Endothelial cell of umbilical vein (primary cell): ENCODE measurements at regions not wholly inside any gene's neighbourhood (a gene's known extent, or its start where the extent isn't known, plus 50 kb on each side); places are given as distances from the start of the nearest gene placed in this dataset.
A peak's percentile ranks its signal among the peaks of the same experiment; 100 is the strongest.

Source experiments
- BruUV-seq: library from RNA; stranded (reverse); fragments of 400-500 nt; replicated peaks from 2 replicates; lab custom pipeline; 2021; lab: Mats Ljungman, UMichigan
- CTCF ChIA-PET: fragments of 300-600, 350-600 bp; sonication (Branson Sonifier 250); formaldehyde crosslinking; loops from one replicate; lab custom pipeline; 2021; ENCODE audit warnings: antibody characterized with exemption, inconsistent platforms; lab: Charles Lee
- POLR2A ChIA-PET: fragments of 300-600, 350-600 bp; sonication (Branson Sonifier 250); formaldehyde crosslinking; loops from one replicate; lab custom pipeline; 2021; ENCODE audit warnings: antibody characterized with exemption, inconsistent platforms; lab: Charles Lee
- DNase-seq: peaks from one replicate; pipeline ENCODE4 v3.0.0-alpha.2; 2011; ENCODE audit warnings: low read depth, low spot score
- FAIRE-seq: peaks from 2 replicates; lab custom pipeline; 2011; peaks lifted over from hg19 to GRCh38; lab: Jason Lieb, UNC
- H2AFZ ChIP-seq: 2 replicates; pipeline ENCODE4 v1.6.0; 2012; ENCODE audit warnings: low read depth, low read length, control low read depth, inconsistent platforms
- H3K27ac ChIP-seq: 2 replicates; pipeline ENCODE4 v1.5.1; 2011; ENCODE audit warnings: low read depth, mild to moderate bottlenecking, control low read depth, low read length, moderate library complexity; ENCODE audit not compliant: insufficient read depth
- H3K27me3 ChIP-seq, 2 experiments: 2 replicates each; pipeline versions ENCODE4 v1.6.0 to v1.6.1; 2011; ENCODE audit warnings: low read length in 2 of 2, mixed read lengths in 1 of 2; ENCODE audit not compliant: control insufficient read depth in 2 of 2, insufficient read depth in 2 of 2
- H3K36me3 ChIP-seq, 2 experiments: 2 replicates in 1 of 2; 3 replicates in 1 of 2; pipeline ENCODE4 v1.5.1; 2011; ENCODE audit warnings: low read length in 2 of 2, mild to moderate bottlenecking in 1 of 2, moderate library complexity in 1 of 2; ENCODE audit not compliant: control insufficient read depth in 2 of 2, insufficient read depth in 2 of 2; ENCODE audit errors: extremely low read depth in 1 of 2
- H3K4me1 ChIP-seq: 3 replicates; pipeline ENCODE4 v1.5.1; 2011; ENCODE audit warnings: mild to moderate bottlenecking, low read length; ENCODE audit not compliant: control insufficient read depth, insufficient read depth; ENCODE audit errors: extremely low read depth
- H3K4me2 ChIP-seq: 2 replicates; pipeline ENCODE4 v1.6.1; 2011; ENCODE audit warnings: low read length, control low read depth, mixed read lengths; ENCODE audit not compliant: insufficient read depth
- H3K4me3 ChIP-seq, 3 experiments: fragments of 200-600 bp in 1 of 3; sonication (generic), shearing (Covaris generic) in 1 of 3; replicated peaks in 1 of 3; 2 replicates each; pipeline ENCODE4 v1.5.1; 2011 to 2016; ENCODE audit warnings: control low read depth in 3 of 3, low read length in 3 of 3, mild to moderate bottlenecking in 2 of 3, inconsistent platforms in 1 of 3, low read depth in 1 of 3, moderate library complexity in 1 of 3; ENCODE audit not compliant: insufficient read depth in 1 of 3
- H3K79me2 ChIP-seq: 2 replicates; pipeline ENCODE4 v1.6.0; 2012; ENCODE audit warnings: low read length, inconsistent platforms; ENCODE audit not compliant: control insufficient read depth, insufficient read depth
- H3K9ac ChIP-seq: replicated peaks from 2 replicates; pipeline ENCODE3; 2011; ENCODE audit warnings: low read length, control low read depth; ENCODE audit not compliant: insufficient read depth; ENCODE audit errors: extremely low read depth
- H3K9me1 ChIP-seq: replicated peaks from 3 replicates; pipeline ENCODE4 v1.6.0; 2011; ENCODE audit warnings: mild to moderate bottlenecking, low read length; ENCODE audit not compliant: control insufficient read depth, insufficient read depth; ENCODE audit errors: extremely low read depth
- H3K9me3 ChIP-seq: replicated peaks from 2 replicates; pipeline ENCODE4 v1.5.1; 2012; ENCODE audit warnings: low read length, inconsistent platforms; ENCODE audit not compliant: control insufficient read depth, insufficient read depth
- H4K20me1 ChIP-seq: replicated peaks from 2 replicates; pipeline ENCODE3; 2011; ENCODE audit warnings: mild to moderate bottlenecking, low read length; ENCODE audit not compliant: control insufficient read depth, insufficient read depth; ENCODE audit errors: extremely low read depth
- CTCF ChIP-seq, 2 donors: IDR thresholded peaks; 1 replicate in 1 of 2; 2 replicates in 1 of 2; pipeline ENCODE4 v1.5.1; 2011; ENCODE audit warnings: low read length in 2 of 2, mild to moderate bottlenecking in 2 of 2, moderate library complexity in 2 of 2, control low read depth in 1 of 2, inconsistent platforms in 1 of 2, low read depth in 1 of 2; ENCODE audit not compliant: insufficient read depth in 1 of 2; ENCODE audit errors: extremely low read depth in 1 of 2
- EZH2 ChIP-seq: IDR thresholded peaks from 2 replicates; pipeline ENCODE4 v1.6.1; 2012; ENCODE audit warnings: borderline replicate concordance, low read depth, mild to moderate bottlenecking, moderate library complexity, low read length, inconsistent platforms; ENCODE audit not compliant: severe bottlenecking
- FOS ChIP-seq: IDR thresholded peaks from 2 replicates; pipeline ENCODE4 v1.6.1; 2011; ENCODE audit warnings: mild to moderate bottlenecking, low read length, moderate library complexity, borderline replicate concordance; ENCODE audit not compliant: insufficient read depth
- GATA2 ChIP-seq: IDR thresholded peaks from 2 replicates; pipeline ENCODE4 v1.7.0; 2011; ENCODE audit warnings: low read depth, mild to moderate bottlenecking, moderate library complexity, mixed read lengths, low read length; ENCODE audit not compliant: insufficient read length, insufficient read depth
- JUN ChIP-seq: IDR thresholded peaks from 2 replicates; pipeline ENCODE4 v1.6.1; 2011; ENCODE audit warnings: borderline replicate concordance, low read depth; ENCODE audit not compliant: insufficient read length, insufficient read depth
- MYC ChIP-seq: IDR thresholded peaks from one replicate; pipeline ENCODE4 v1.6.1; 2011; ENCODE audit warnings: mild to moderate bottlenecking, low read depth, low read length
- POLR2A ChIP-seq: IDR thresholded peaks from 2 replicates; pipeline ENCODE4 v1.6.1; 2012; ENCODE audit warnings: low read depth, mild to moderate bottlenecking, control low read depth, low read length
- POLR2AphosphoS5 ChIP-seq: IDR thresholded peaks from 2 replicates; pipeline ENCODE4 v1.6.1; 2012; ENCODE audit warnings: low read depth, mild to moderate bottlenecking, control low read depth, low read length, moderate library complexity; ENCODE audit not compliant: insufficient read depth
- dilution Hi-C: fragments of 300-500 bp; cut with MboI; formaldehyde crosslinking; loops from one replicate; pipeline ENCODE4 v1.15.0; 2019; ENCODE audit warnings: low sequenced_read_pairs; ENCODE audit not compliant: extremely low pct_ligation_motif_present
- intact Hi-C: fragments of 100-400 bp; cut with micrococcal nuclease; formaldehyde crosslinking; loops from one replicate; pipeline ENCODE4 v1.10.0; 2022
- TF ChIP-seq, protein P1 (sequence below): IDR thresholded peaks from 2 replicates; pipeline ENCODE4 v1.6.1; 2011; ENCODE audit not compliant: insufficient read depth, insufficient read length

DNA sequence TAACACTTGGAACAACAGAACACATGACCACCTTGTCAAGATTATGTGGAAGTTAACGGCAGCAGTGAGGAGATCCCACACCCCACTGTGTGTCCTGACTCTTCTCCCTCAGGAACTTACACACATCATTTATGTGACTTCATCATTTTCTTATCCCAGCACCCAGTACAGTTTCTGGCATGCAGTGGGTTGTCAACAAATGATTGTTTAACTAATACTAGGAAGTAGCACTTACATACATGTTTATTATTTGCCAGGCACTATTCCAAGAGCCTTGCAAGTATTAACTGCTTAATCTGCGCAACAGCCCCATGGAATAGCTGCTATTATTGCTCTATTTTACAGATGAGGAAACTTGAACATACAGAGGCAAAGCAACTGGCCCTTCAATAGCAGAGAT is 391.5 kb downstream of the TXNL1 start:
- ChIA-PET POLR2A (no interaction called here), CTCF (no interaction called here)
- no peak overlapping the region for H3K4me3 ChIP-seq
- dilution Hi-C loops = no loop called here
- H2AFZ ChIP-seq = no peak overlapping the region
- peak; percentile 37 for FAIRE-seq
- H3K79me2 ChIP-seq = no peaks in the 10 kb centered on the region
- no peaks in the 10 kb centered on the region for H3K36me3 ChIP-seq
- H3K27me3 ChIP-seq = no peaks in the 10 kb centered on the region
- H4K20me1 ChIP-seq = no peaks in the 10 kb centered on the region
- no TSS peak for BruUV-seq
- peaks cover 8% of the 10 kb centered on the region for H3K4me1 ChIP-seq
- no peak for DNase-seq
- H3K27ac ChIP-seq = no peak overlapping the region
- H3K4me2 ChIP-seq = no peak overlapping the region
- no peaks in the 10 kb centered on the region for H3K9me3 ChIP-seq
- H3K9me1 ChIP-seq = no peaks in the 10 kb centered on the region
- no peak for TF ChIP-seq POLR2AphosphoS5
- H3K9ac ChIP-seq = no peak overlapping the region
- intact Hi-C loops = no loop called here

- H3K27me3 ChIP-seq = no peaks in the 10 kb centered on the region
- peak; percentile 65 for DNase-seq
- H4K20me1 ChIP-seq = no peaks in the 10 kb centered on the region
- dilution Hi-C loops (no loop called here), intact Hi-C loops (no loop called here)
- peaks cover 8% of the 10 kb centered on the region for H3K4me1 ChIP-seq
- no peak overlapping the region for H3K4me3 ChIP-seq
- peak overlapping the region; percentile 9 for H3K9ac ChIP-seq
- no peaks in the 10 kb centered on the region for H3K79me2 ChIP-seq
- no peaks in the 10 kb centered on the region for H3K9me1 ChIP-seq
- no TSS peak for BruUV-seq
- H3K4me2 ChIP-seq = no peak overlapping the region
- POLR2A ChIA-PET = no interaction called here
- FAIRE-seq = peak; percentile 89
- TF ChIP-seq EZH2 (no peak), JUN (no peak), GATA2 (no peak), MYC (no peak), FOS (no peak), CTCF (IDR thresholded peaks at IDR 0.05; ENCODE audit: extremely low read depth in 1 of 2, insufficient read depth in 1 of 2, low read depth in 1 of 2, low read length in 2 of 2) (no peak), POLR2AphosphoS5 (no peak), POLR2A (no peak)
- TF ChIP-seq, protein P1, sequence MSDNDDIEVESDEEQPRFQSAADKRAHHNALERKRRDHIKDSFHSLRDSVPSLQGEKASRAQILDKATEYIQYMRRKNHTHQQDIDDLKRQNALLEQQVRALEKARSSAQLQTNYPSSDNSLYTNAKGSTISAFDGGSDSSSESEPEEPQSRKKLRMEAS = no peak
- H3K36me3 ChIP-seq = no peaks in the 10 kb centered on the region
- CTCF ChIA-PET = no interaction called here
- H2AFZ ChIP-seq = peak overlapping the region; percentile 71
- no peaks in the 10 kb centered on the region for H3K9me3 ChIP-seq
- H3K27ac ChIP-seq = no peak overlapping the region
Measured at GRCh38 chr18:56245866-56246580, 392.4 kb downstream of the TXNL1 start.
